Adrenal gland (tissue), 5 donors: ENCODE measurements at regions not wholly inside any gene's neighbourhood (a gene's known extent, or its start where the extent isn't known, plus 50 kb on each side); places are given as distances from the start of the nearest gene placed in this dataset.

ENCODE experiments used
- POLR2A ChIP-seq, 2 donors: fragments of 450-650 bp; IDR thresholded peaks; one replicate each; pipeline ENCODE4 v1.6.1; 2017; ENCODE audit warnings: antibody characterized with exemption in 2 of 2, mild to moderate bottlenecking in 2 of 2, moderate library complexity in 1 of 2
- TF ChIP-seq, protein P1 (sequence below), 6 experiments: fragments of 450-650 bp in 4 of 6; fragments of 200-600 bp in 2 of 6; sonication (generic) in 1 of 6; IDR thresholded peaks; 1 replicate in 5 of 6; 2 replicates in 1 of 6; pipeline versions ENCODE4 v1.5.1 to v1.8.0; 2016 to 2021; ENCODE audit warnings: antibody characterized with exemption in 6 of 6, mild to moderate bottlenecking in 2 of 6, moderate library complexity in 1 of 6
- donor health status: DM: no; HTN: no; CAD: no.

DNA sequence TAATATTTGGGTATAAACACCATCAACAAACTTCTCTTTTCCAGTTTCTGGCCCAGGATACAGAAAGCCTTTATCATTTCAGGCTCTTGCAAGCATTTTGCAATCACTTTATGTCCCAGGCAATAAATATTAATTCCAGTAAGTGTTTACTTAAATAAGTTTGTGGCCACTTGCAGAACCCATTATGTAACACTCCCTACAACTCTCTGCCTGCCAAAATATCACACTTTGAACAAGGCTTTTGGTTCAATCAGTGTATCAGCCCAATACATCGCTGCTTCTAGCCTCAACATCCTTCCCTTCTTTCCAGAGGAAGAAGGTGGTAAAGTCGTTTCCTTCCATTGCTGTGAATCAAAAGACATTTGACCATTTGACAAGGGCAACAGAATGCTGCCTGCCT, 203.0 kb upstream of the USP25 start:
- TF ChIP-seq, protein P1, sequence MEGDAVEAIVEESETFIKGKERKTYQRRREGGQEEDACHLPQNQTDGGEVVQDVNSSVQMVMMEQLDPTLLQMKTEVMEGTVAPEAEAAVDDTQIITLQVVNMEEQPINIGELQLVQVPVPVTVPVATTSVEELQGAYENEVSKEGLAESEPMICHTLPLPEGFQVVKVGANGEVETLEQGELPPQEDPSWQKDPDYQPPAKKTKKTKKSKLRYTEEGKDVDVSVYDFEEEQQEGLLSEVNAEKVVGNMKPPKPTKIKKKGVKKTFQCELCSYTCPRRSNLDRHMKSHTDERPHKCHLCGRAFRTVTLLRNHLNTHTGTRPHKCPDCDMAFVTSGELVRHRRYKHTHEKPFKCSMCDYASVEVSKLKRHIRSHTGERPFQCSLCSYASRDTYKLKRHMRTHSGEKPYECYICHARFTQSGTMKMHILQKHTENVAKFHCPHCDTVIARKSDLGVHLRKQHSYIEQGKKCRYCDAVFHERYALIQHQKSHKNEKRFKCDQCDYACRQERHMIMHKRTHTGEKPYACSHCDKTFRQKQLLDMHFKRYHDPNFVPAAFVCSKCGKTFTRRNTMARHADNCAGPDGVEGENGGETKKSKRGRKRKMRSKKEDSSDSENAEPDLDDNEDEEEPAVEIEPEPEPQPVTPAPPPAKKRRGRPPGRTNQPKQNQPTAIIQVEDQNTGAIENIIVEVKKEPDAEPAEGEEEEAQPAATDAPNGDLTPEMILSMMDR (IDR thresholded peaks at IDR 0.05), result no peak
- no peak for TF ChIP-seq POLR2A (IDR thresholded peaks at IDR 0.05)
